SK-N-SH treated with all-trans-retinoic acid at 6 μM for 48 hours (cell line): ENCODE measurements at regions not wholly inside any gene's neighbourhood (a gene's known extent, or its start where the extent isn't known, plus 50 kb on each side); places are given as distances from the start of the nearest gene placed in this dataset.

Source experiments
- ATAC-seq: fragments of 200-7000 bp; cut with Tn5 transposase; 3 replicates; pipeline ENCODE4 v1.9.1; 2020; ENCODE audit warnings: mild to moderate bottlenecking, moderate library complexity
- ARNTL ChIP-seq: fragments of 450-650 bp; formaldehyde crosslinking; IDR thresholded peaks from 2 replicates; pipeline ENCODE4 v1.5.0; 2020; ENCODE audit warnings: low read depth, mild to moderate bottlenecking, moderate library complexity, borderline replicate concordance
- BACH2 ChIP-seq: fragments of 250-450 bp; sonication (Bioruptor Pico); IDR thresholded peaks from 2 replicates; pipeline ENCODE4 v1.9.0; 2021; ENCODE audit warnings: mild to moderate bottlenecking, borderline replicate concordance
- CSDC2 ChIP-seq: fragments of 250-450 bp; sonication (Bioruptor Pico); IDR thresholded peaks from 2 replicates; pipeline ENCODE4 v1.5.0; 2020; ENCODE audit warnings: mild to moderate bottlenecking, moderate library complexity
- CSRNP3 ChIP-seq: fragments of 250-450 bp; sonication (Bioruptor Pico); IDR thresholded peaks from 2 replicates; pipeline ENCODE4 v1.5.1; 2021; ENCODE audit warnings: mild to moderate bottlenecking, moderate library complexity
- ESRRG ChIP-seq: fragments of 250-450 bp; sonication (Bioruptor Pico); IDR thresholded peaks from 2 replicates; pipeline ENCODE4 v1.6.1; 2021; ENCODE audit warnings: mild to moderate bottlenecking
- GLIS3 ChIP-seq: fragments of 250-450 bp; sonication (Bioruptor Pico); IDR thresholded peaks from 2 replicates; pipeline ENCODE4 v1.5.0; 2020; ENCODE audit warnings: mild to moderate bottlenecking, moderate library complexity
- ISL1 ChIP-seq: fragments of 250-450 bp; sonication (Bioruptor Pico); IDR thresholded peaks from 2 replicates; pipeline ENCODE4 v2.1.2; 2022; ENCODE audit warnings: mild to moderate bottlenecking, moderate library complexity
- OSR1 ChIP-seq: fragments of 250-450 bp; sonication (Bioruptor Pico); IDR thresholded peaks from 2 replicates; pipeline ENCODE4 v1.8.0; 2022; ENCODE audit warnings: moderate library complexity, mild to moderate bottlenecking, inconsistent platforms
- POU6F1 ChIP-seq: fragments of 250-450 bp; sonication (Bioruptor Pico); IDR thresholded peaks from 2 replicates; pipeline ENCODE4 v1.8.0; 2021; ENCODE audit warnings: low read depth, mild to moderate bottlenecking, moderate library complexity, borderline replicate concordance
- PPARA ChIP-seq: fragments of 250-450 bp; sonication (Bioruptor Pico); IDR thresholded peaks from 2 replicates; pipeline ENCODE4 v1.5.0; 2020; ENCODE audit warnings: mild to moderate bottlenecking, borderline replicate concordance
- RARB ChIP-seq: fragments of 250-450 bp; sonication (Bioruptor Pico); IDR thresholded peaks from 2 replicates; pipeline ENCODE4 v1.8.0; 2021; ENCODE audit warnings: mild to moderate bottlenecking, moderate library complexity
- TCF4 ChIP-seq: fragments of 250-450 bp; sonication (Bioruptor Pico); IDR thresholded peaks from 2 replicates; pipeline ENCODE4 v1.8.0; 2021; ENCODE audit warnings: mild to moderate bottlenecking, moderate library complexity, borderline replicate concordance
- TOX ChIP-seq: fragments of 250-450 bp; sonication (Bioruptor Pico); IDR thresholded peaks from 2 replicates; pipeline ENCODE4 v1.8.0; 2021; ENCODE audit warnings: mild to moderate bottlenecking, moderate library complexity, borderline replicate concordance
- TSHZ2 ChIP-seq: fragments of 250-450 bp; sonication (Bioruptor Pico); IDR thresholded peaks from 2 replicates; pipeline ENCODE4 v1.5.0; 2020; ENCODE audit warnings: mild to moderate bottlenecking, moderate library complexity
- ZC3H10 ChIP-seq: fragments of 250-450 bp; sonication (Bioruptor Pico); IDR thresholded peaks from 2 replicates; pipeline ENCODE4 v1.5.1; 2021; ENCODE audit warnings: mild to moderate bottlenecking, moderate library complexity
- ZFP3 ChIP-seq: fragments of 250-450 bp; sonication (Bioruptor Pico); IDR thresholded peaks from 2 replicates; pipeline ENCODE4 v1.5.0; 2020; ENCODE audit warnings: mild to moderate bottlenecking, moderate library complexity
- ZFP30 ChIP-seq: fragments of 450-650 bp; formaldehyde crosslinking; IDR thresholded peaks from 2 replicates; pipeline ENCODE4 v1.5.0; 2022; ENCODE audit warnings: mild to moderate bottlenecking, moderate library complexity
- ZNF565 ChIP-seq: fragments of 450-650 bp; formaldehyde crosslinking; conservative IDR thresholded peaks from 2 replicates; pipeline ENCODE4 v1.5.0; 2020; ENCODE audit warnings: low read depth, mild to moderate bottlenecking, moderate library complexity
- ZNF70 ChIP-seq: fragments of 450-650 bp; formaldehyde crosslinking; IDR thresholded peaks from 2 replicates; pipeline ENCODE4 v1.5.0; 2020; ENCODE audit warnings: mild to moderate bottlenecking, moderate library complexity
- ZNF8 ChIP-seq: fragments of 450-650 bp; formaldehyde crosslinking; IDR thresholded peaks from 2 replicates; pipeline ENCODE4 v1.5.0; 2020; ENCODE audit warnings: mild to moderate bottlenecking, moderate library complexity
- TF ChIP-seq, protein P1 (sequence below): fragments of 250-450 bp; sonication (Bioruptor Pico); IDR thresholded peaks from 2 replicates; pipeline ENCODE4 v1.8.0; 2020; ENCODE audit warnings: mild to moderate bottlenecking, moderate library complexity, borderline replicate concordance
- TF ChIP-seq, protein P2 (sequence below): fragments of 250-450 bp; sonication (Bioruptor Pico); IDR thresholded peaks from 2 replicates; pipeline ENCODE4 v1.5.1; 2020; ENCODE audit warnings: low read depth, mild to moderate bottlenecking, moderate library complexity

- TF ChIP-seq POU6F1 = no peak
- TF ChIP-seq ISL1 (CRISPR knock-in tag) = no peak
- TF ChIP-seq ZFP30 (CRISPR knock-in tag) = no peak
- no peak for TF ChIP-seq OSR1 (CRISPR knock-in tag)
- TF ChIP-seq ZNF70 (CRISPR knock-in tag) = no peak
- no peak for TF ChIP-seq CSRNP3 (CRISPR knock-in tag)
- TF ChIP-seq ZNF8 (CRISPR knock-in tag) = no peak
- no peak for TF ChIP-seq PPARA (CRISPR knock-in tag)
- no peak for TF ChIP-seq ZC3H10 (CRISPR knock-in tag)
- no peak for TF ChIP-seq ESRRG (CRISPR knock-in tag)
- TF ChIP-seq RARB (CRISPR knock-in tag) = no peak
- no peak for TF ChIP-seq CSDC2 (CRISPR knock-in tag)
- TF ChIP-seq, protein P1, sequence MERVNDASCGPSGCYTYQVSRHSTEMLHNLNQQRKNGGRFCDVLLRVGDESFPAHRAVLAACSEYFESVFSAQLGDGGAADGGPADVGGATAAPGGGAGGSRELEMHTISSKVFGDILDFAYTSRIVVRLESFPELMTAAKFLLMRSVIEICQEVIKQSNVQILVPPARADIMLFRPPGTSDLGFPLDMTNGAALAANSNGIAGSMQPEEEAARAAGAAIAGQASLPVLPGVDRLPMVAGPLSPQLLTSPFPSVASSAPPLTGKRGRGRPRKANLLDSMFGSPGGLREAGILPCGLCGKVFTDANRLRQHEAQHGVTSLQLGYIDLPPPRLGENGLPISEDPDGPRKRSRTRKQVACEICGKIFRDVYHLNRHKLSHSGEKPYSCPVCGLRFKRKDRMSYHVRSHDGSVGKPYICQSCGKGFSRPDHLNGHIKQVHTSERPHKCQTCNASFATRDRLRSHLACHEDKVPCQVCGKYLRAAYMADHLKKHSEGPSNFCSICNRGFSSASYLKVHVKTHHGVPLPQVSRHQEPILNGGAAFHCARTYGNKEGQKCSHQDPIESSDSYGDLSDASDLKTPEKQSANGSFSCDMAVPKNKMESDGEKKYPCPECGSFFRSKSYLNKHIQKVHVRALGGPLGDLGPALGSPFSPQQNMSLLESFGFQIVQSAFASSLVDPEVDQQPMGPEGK (CRISPR knock-in tag) = no peak
- TF ChIP-seq ZNF565 (CRISPR knock-in tag) = no peak
- TF ChIP-seq TCF4 (CRISPR knock-in tag) = no peak
- TF ChIP-seq TOX (CRISPR knock-in tag) = no peak
- TF ChIP-seq ARNTL (CRISPR knock-in tag) = no peak
- TF ChIP-seq, protein P2, sequence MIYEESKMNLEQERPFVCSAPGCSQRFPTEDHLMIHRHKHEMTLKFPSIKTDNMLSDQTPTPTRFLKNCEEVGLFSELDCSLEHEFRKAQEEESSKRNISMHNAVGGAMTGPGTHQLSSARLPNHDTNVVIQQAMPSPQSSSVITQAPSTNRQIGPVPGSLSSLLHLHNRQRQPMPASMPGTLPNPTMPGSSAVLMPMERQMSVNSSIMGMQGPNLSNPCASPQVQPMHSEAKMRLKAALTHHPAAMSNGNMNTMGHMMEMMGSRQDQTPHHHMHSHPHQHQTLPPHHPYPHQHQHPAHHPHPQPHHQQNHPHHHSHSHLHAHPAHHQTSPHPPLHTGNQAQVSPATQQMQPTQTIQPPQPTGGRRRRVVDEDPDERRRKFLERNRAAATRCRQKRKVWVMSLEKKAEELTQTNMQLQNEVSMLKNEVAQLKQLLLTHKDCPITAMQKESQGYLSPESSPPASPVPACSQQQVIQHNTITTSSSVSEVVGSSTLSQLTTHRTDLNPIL (CRISPR knock-in tag) = no peak
- no peak for TF ChIP-seq BACH2 (CRISPR knock-in tag)
- TF ChIP-seq ZFP3 (CRISPR knock-in tag) = no peak
- no peak for ATAC-seq
Measured at GRCh38 chr4:11966782-11967181, 538.1 kb upstream of the HS3ST1 start.

DNA sequence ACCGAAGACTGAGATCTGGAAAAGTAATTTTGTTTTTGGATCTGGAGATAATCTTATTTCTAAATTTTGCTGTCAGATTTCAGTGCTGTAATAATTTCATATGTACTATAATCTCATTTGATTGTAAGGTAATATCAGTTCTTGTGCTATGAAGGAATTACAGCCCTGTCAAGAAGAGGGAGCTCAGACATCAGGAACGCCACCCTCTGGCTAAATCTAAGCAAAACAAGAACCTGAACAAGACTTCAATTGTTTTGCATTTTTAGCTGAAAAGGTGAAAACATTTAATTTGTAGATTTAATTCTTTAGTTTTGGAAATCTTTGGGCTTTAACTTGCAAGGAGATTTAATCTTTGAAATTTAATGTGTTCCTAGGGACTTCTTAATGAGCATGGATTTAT, 525.4 kb upstream of the HS3ST1 start:
- no peak for ATAC-seq
- TF ChIP-seq, protein P2 (CRISPR knock-in tag) = no peak
- TF ChIP-seq PPARA (CRISPR knock-in tag) = no peak
- TF ChIP-seq ESRRG (CRISPR knock-in tag) = no peak
- TF ChIP-seq POU6F1 = no peak
- no peak for TF ChIP-seq ZFP30 (CRISPR knock-in tag)
- no peak for TF ChIP-seq TOX (CRISPR knock-in tag)
- TF ChIP-seq TSHZ2 (CRISPR knock-in tag) = no peak
- TF ChIP-seq BACH2 (CRISPR knock-in tag) = no peak
- TF ChIP-seq, protein P1 (CRISPR knock-in tag) = no peak
- TF ChIP-seq ZNF70 (CRISPR knock-in tag) = no peak
- TF ChIP-seq GLIS3 = no peak
- TF ChIP-seq, all 23 proteins: peak for 0
